PC-9 (cell line): ENCODE measurements at regions not wholly inside any gene's neighbourhood (a gene's known extent, or its start where the extent isn't known, plus 50 kb on each side); places are given as distances from the start of the nearest gene placed in this dataset.

Source experiments
- CTCF ChIP-seq: fragments of 200-600 bp; sonication (generic); conservative IDR thresholded peaks from 2 replicates; pipeline ENCODE4 v1.6.1; 2017; ENCODE audit warnings: mixed run types, antibody characterized with exemption, mild to moderate bottlenecking, moderate library complexity
- EZH2 ChIP-seq: fragments of 200-600 bp; sonication (generic); IDR thresholded peaks from 2 replicates; pipeline ENCODE4 v1.8.0; 2017; ENCODE audit warnings: antibody characterized with exemption, low read depth

- TF ChIP-seq CTCF (no peak), EZH2 (no peak)
These were observed 549.2 kb upstream of the SEMA3D start for GRCh38 chr7:85736085-85736484.
